NCI-H1417 (cell line): ENCODE measurements at regions not wholly inside any gene's neighbourhood (a gene's known extent, or its start where the extent isn't known, plus 50 kb on each side); places are given as distances from the start of the nearest gene placed in this dataset.
"Not testable (repeated sequence)": the region's sequence is repeated elsewhere in the genome, so short reads cannot be mapped to it uniquely, and the experiment has no call there.

Experiments
- DNase-seq, 3 experiments: peaks; one replicate each; lab custom pipeline; 2025; lab: John Stamatoyannopoulos, UW

- no peak for DNase-seq
These were observed 134.4 kb upstream of the PRDX6 start for GRCh38 chr1:173342736-173343135.

- no peak for DNase-seq
These were observed 132.9 kb upstream of the PRDX6 start for GRCh38 chr1:173344034-173344743.

GRCh38 chr1:173347282-173347818 is 129.8 kb upstream of the PRDX6 start:
- no peak for DNase-seq

GRCh38 chr1:173352635-173353034 is 124.5 kb upstream of the PRDX6 start:
- not testable (repeated sequence) for DNase-seq

- DNase-seq: no peak
These were observed 123.8 kb upstream of the PRDX6 start for GRCh38 chr1:173353350-173353749.

- no peak for DNase-seq
These were observed 122.2 kb upstream of the PRDX6 start for GRCh38 chr1:173354937-173355280.

GRCh38 chr1:173355281-173356031 is 121.7 kb upstream of the PRDX6 start:
- no peak for DNase-seq

- no peak for DNase-seq
These were observed 120.9 kb upstream of the PRDX6 start for GRCh38 chr1:173356191-173356762.

- no peak for DNase-seq
These were observed 116.6 kb upstream of the PRDX6 start for GRCh38 chr1:173360487-173361063.

GRCh38 chr1:173362543-173362942 is 114.6 kb upstream of the PRDX6 start:
- DNase-seq: no peak

GRCh38 chr1:173364827-173365226 is 112.3 kb upstream of the PRDX6 start:
- DNase-seq: no peak

GRCh38 chr1:173365341-173365740 is 111.8 kb upstream of the PRDX6 start:
- no peak for DNase-seq

GRCh38 chr1:173367136-173367535 is 110.0 kb upstream of the PRDX6 start:
- DNase-seq: no peak

GRCh38 chr1:173370586-173370985 is 106.5 kb upstream of the PRDX6 start:
- not testable (repeated sequence) for DNase-seq

GRCh38 chr1:173376065-173376464 is 101.1 kb upstream of the PRDX6 start:
- not testable (repeated sequence) for DNase-seq

- no peak for DNase-seq
These were observed 99.9 kb upstream of the PRDX6 start for GRCh38 chr1:173377266-173377665.

- no peak for DNase-seq
These were observed 93.8 kb upstream of the PRDX6 start for GRCh38 chr1:173383351-173383750.

- no peak for DNase-seq
These were observed 88.8 kb upstream of the PRDX6 start for GRCh38 chr1:173388352-173388751.

GRCh38 chr1:173392895-173393658 is 84.1 kb upstream of the PRDX6 start:
- no peak for DNase-seq

- DNase-seq: no peak
These were observed 83.5 kb upstream of the PRDX6 start for GRCh38 chr1:173393659-173394000.

GRCh38 chr1:173394813-173395212 is 82.3 kb upstream of the PRDX6 start:
- not testable (repeated sequence) for DNase-seq

GRCh38 chr1:173395762-173396161 is 81.4 kb upstream of the PRDX6 start:
- no peak for DNase-seq
